ENCODE measurements at regions not wholly inside any gene's neighbourhood (a gene's known extent, or its start where the extent isn't known, plus 50 kb on each side); places are given as distances from the start of the nearest gene placed in this dataset.

- TF ChIP-seq, protein P1, sequence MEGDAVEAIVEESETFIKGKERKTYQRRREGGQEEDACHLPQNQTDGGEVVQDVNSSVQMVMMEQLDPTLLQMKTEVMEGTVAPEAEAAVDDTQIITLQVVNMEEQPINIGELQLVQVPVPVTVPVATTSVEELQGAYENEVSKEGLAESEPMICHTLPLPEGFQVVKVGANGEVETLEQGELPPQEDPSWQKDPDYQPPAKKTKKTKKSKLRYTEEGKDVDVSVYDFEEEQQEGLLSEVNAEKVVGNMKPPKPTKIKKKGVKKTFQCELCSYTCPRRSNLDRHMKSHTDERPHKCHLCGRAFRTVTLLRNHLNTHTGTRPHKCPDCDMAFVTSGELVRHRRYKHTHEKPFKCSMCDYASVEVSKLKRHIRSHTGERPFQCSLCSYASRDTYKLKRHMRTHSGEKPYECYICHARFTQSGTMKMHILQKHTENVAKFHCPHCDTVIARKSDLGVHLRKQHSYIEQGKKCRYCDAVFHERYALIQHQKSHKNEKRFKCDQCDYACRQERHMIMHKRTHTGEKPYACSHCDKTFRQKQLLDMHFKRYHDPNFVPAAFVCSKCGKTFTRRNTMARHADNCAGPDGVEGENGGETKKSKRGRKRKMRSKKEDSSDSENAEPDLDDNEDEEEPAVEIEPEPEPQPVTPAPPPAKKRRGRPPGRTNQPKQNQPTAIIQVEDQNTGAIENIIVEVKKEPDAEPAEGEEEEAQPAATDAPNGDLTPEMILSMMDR (IDR thresholded peaks at IDR 0.05), result no peak
- no peak for TF ChIP-seq POLR2A (IDR thresholded peaks at IDR 0.05)
These were observed 1516.7 kb upstream of the PCDH20 start for GRCh38 chr13:62932256-62932883.
